GM12878 (cell line): ENCODE measurements at regions not wholly inside any gene's neighbourhood (a gene's known extent, or its start where the extent isn't known, plus 50 kb on each side); places are given as distances from the start of the nearest gene placed in this dataset.

Experiments used
- ATAC-seq: fragments of 200-7000 bp; cut with Tn5 transposase; 3 replicates; pipeline ENCODE4 v1.9.1; 2020; ENCODE audit warnings: mild to moderate bottlenecking, moderate library complexity
- BruUV-seq: library from RNA; stranded (reverse); fragments of 400-500 nt; replicated peaks from 2 replicates; lab custom pipeline; 2021; lab: Mats Ljungman, UMichigan
- CTCF ChIA-PET: fragments of 300-600 bp; sonication (Branson Sonifier 250); formaldehyde crosslinking; extraction: SDS; loops from one replicate; lab custom pipeline; 2021; ENCODE audit warnings: inconsistent platforms; lab: Yijun Ruan, JAX
- POLR2A ChIA-PET: fragments of 350-600 bp; formaldehyde crosslinking; extraction: SDS; loops from one replicate; lab custom pipeline; 2021; ENCODE audit warnings: inconsistent platforms; lab: Charles Lee
- RAD21 ChIA-PET: fragments of 300-600 bp; sonication (Branson Sonifier 250); formaldehyde crosslinking; loops from one replicate; lab custom pipeline; 2023; ENCODE audit warnings: antibody characterized with exemption; ENCODE audit not compliant: unreplicated experiment; lab: Charles Lee
- SMC1A ChIA-PET: fragments of 300-600 bp; sonication (Branson Sonifier 250); formaldehyde crosslinking; loops from one replicate; lab custom pipeline; 2023; ENCODE audit not compliant: unreplicated experiment, uncharacterized antibody; lab: Charles Lee
- DNase-seq: peaks from one replicate; pipeline ENCODE4 v3.0.0-alpha.2; 2011; ENCODE audit warnings: low read depth, low spot score
- FAIRE-seq: peaks from 3 replicates; lab custom pipeline; 2011; peaks lifted over from hg19 to GRCh38; lab: Jason Lieb, UNC
- H2AFZ ChIP-seq: 2 replicates; pipeline ENCODE4 v1.6.0; 2011; ENCODE audit warnings: low read depth, low read length, control low read depth; ENCODE audit not compliant: control insufficient read depth
- H3K27ac ChIP-seq: 2 replicates; pipeline ENCODE4 v1.5.1; 2011; ENCODE audit warnings: control low read depth; ENCODE audit not compliant: control insufficient read depth, insufficient read depth
- H3K27me3 ChIP-seq, 2 experiments: replicated peaks in 1 of 2; 2 replicates each; pipeline versions ENCODE4 v1.6.0 to v1.6.1; 2011; ENCODE audit warnings: low read length in 1 of 2; ENCODE audit not compliant: control insufficient read depth in 2 of 2, insufficient read depth in 2 of 2
- H3K36me3 ChIP-seq, 2 experiments: 2 replicates each; pipeline ENCODE4 v1.5.1; 2011; ENCODE audit warnings: low read length in 1 of 2; ENCODE audit not compliant: control insufficient read depth in 2 of 2, insufficient read depth in 2 of 2
- H3K4me1 ChIP-seq: 2 replicates; pipeline ENCODE4 v1.6.1; 2011; ENCODE audit warnings: mild to moderate bottlenecking, low read length, moderate library complexity, mixed read lengths; ENCODE audit not compliant: control insufficient read depth, insufficient read depth
- H3K4me2 ChIP-seq: 2 replicates; pipeline ENCODE4 v1.6.0; 2011; ENCODE audit warnings: control low read depth; ENCODE audit not compliant: control insufficient read depth, insufficient read depth
- H3K4me3 ChIP-seq: fragments of 200-600 bp; sonication (generic); 2 replicates; pipeline ENCODE4 v1.5.1; 2016
- H3K79me2 ChIP-seq: 2 replicates; pipeline ENCODE4 v1.6.0; 2011; ENCODE audit warnings: low read length; ENCODE audit not compliant: control insufficient read depth, insufficient read depth
- H3K9ac ChIP-seq: 2 replicates; pipeline ENCODE4 v1.8.0; 2011; ENCODE audit warnings: low read length, control low read depth, mixed read lengths; ENCODE audit not compliant: control insufficient read depth, insufficient read depth
- H3K9me3 ChIP-seq: replicated peaks from 3 replicates; pipeline ENCODE4 v1.5.1; 2011; ENCODE audit warnings: mild to moderate bottlenecking, low read length; ENCODE audit not compliant: control insufficient read depth, insufficient read depth
- H4K20me1 ChIP-seq: 2 replicates; pipeline ENCODE4 v1.6.0; 2011; ENCODE audit not compliant: control insufficient read depth, insufficient read depth
- CREB1 ChIP-seq: IDR thresholded peaks from 2 replicates; pipeline ENCODE4 v1.6.1; 2012; ENCODE audit warnings: low read depth, mild to moderate bottlenecking, inconsistent platforms
- FOS ChIP-seq: IDR thresholded peaks from 3 replicates; pipeline ENCODE4 v1.6.1; 2011; ENCODE audit warnings: borderline replicate concordance; ENCODE audit not compliant: insufficient read length; ENCODE audit errors: extremely low read depth
- MYB ChIP-seq: fragments of 150-350 bp; IDR thresholded peaks from 2 replicates; pipeline ENCODE4 v1.6.1; 2014; ENCODE audit warnings: mild to moderate bottlenecking, low read depth, low read length, borderline replicate concordance
- MYC ChIP-seq: IDR thresholded peaks from 2 replicates; pipeline ENCODE4 v1.6.1; 2011; ENCODE audit warnings: mild to moderate bottlenecking, low read length, moderate library complexity, inconsistent platforms; ENCODE audit not compliant: insufficient read depth, insufficient replicate concordance, insufficient read length, severe bottlenecking
- RB1 ChIP-seq: fragments of 450-650 bp; formaldehyde crosslinking; IDR thresholded peaks from 2 replicates; pipeline ENCODE4 v1.6.1; 2017; ENCODE audit warnings: mild to moderate bottlenecking, borderline replicate concordance
- ZNF384 ChIP-seq: IDR thresholded peaks from 2 replicates; pipeline ENCODE4 v1.6.1; 2012; ENCODE audit warnings: low read depth, mild to moderate bottlenecking, low read length, improper control_type of control experiment, borderline replicate concordance
- ZNF622 ChIP-seq: fragments of 450-650 bp; IDR thresholded peaks from 2 replicates; pipeline ENCODE4 v1.6.1; 2017; ENCODE audit warnings: mild to moderate bottlenecking, inconsistent platforms
- WGBS: methylation state at CpG from one replicate; pipeline ENCODE4 v1.1.6; 2016; ENCODE audit warnings: low lambda C conversion rate; ENCODE audit not compliant: insufficient replicate concordance, insufficient coverage; ENCODE audit errors: missing lambda C conversion rate; 5-methylcytosine and 5-hydroxymethylcytosine counted together
- in situ Hi-C: fragments of 300-500 bp; cut with MboI; formaldehyde crosslinking; loops from 9 replicates; pipeline ENCODE4 v1.14.3; 2018; ENCODE audit warnings: mixed read lengths
- intact Hi-C: fragments of 100-400 bp; cut with micrococcal nuclease; formaldehyde crosslinking; loops from one replicate; pipeline ENCODE4 v1.14.2; 2022; ENCODE audit not compliant: unreplicated experiment
- TF ChIP-seq, protein P1 (sequence below): IDR thresholded peaks from 2 replicates; pipeline ENCODE4 v1.6.1; 2011; ENCODE audit warnings: borderline replicate concordance, low read depth, mild to moderate bottlenecking, moderate library complexity, mixed read lengths, low read length; ENCODE audit not compliant: insufficient read depth; ENCODE audit errors: extremely low read length

GRCh38 chr3:194971009-194971408 is 285.3 kb downstream of the FAM43A start (continued):
- TF ChIP-seq ZNF384: no peak
- TF ChIP-seq, all 136 proteins: peak for 0

GRCh38 chr3:194971965-194972364 is 286.3 kb downstream of the FAM43A start:
- no peaks in the 10 kb centered on the region for H4K20me1 ChIP-seq
- peaks cover 0 to 2% of the 10 kb centered on the region in 2 experiments; a peak in 3 of 4 replicates for H3K27me3 ChIP-seq
- H3K9ac ChIP-seq: no peak overlapping the region
- no peak overlapping the region for H2AFZ ChIP-seq
- no peak overlapping the region for H3K27ac ChIP-seq
- H3K9me3 ChIP-seq: no peaks in the 10 kb centered on the region; the same call in 2 of the 3 replicates
- ChIA-PET POLR2A (no interaction called here), SMC1A (no interaction called here), RAD21 (no interaction called here), CTCF (no interaction called here)
- no peak overlapping the region for H3K4me3 ChIP-seq
- 22% methylated on average over 6 of the region's 6 CpGs for WGBS
- H3K4me1 ChIP-seq: no peaks in the 10 kb centered on the region
- no TSS peak for BruUV-seq
- H3K79me2 ChIP-seq: no peaks in the 10 kb centered on the region
- TF ChIP-seq, protein P1, sequence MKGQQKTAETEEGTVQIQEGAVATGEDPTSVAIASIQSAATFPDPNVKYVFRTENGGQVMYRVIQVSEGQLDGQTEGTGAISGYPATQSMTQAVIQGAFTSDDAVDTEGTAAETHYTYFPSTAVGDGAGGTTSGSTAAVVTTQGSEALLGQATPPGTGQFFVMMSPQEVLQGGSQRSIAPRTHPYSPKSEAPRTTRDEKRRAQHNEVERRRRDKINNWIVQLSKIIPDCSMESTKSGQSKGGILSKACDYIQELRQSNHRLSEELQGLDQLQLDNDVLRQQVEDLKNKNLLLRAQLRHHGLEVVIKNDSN: no peak
- TF ChIP-seq MYB: no peak
- no peak for TF ChIP-seq CREB1
- no peak for TF ChIP-seq MYC
- TF ChIP-seq ZNF622: no peak
- TF ChIP-seq RB1: no peak
- TF ChIP-seq FOS: no peak
- in situ Hi-C loops: no loop called here
- no peak for FAIRE-seq
- ATAC-seq: no peak
- no peaks in the 10 kb centered on the region for H3K36me3 ChIP-seq
- no peak for DNase-seq
- no peak overlapping the region for H3K4me2 ChIP-seq
- intact Hi-C loops: no loop called here
